ENCODE measurements at regions not wholly inside any gene's neighbourhood (a gene's known extent, or its start where the extent isn't known, plus 50 kb on each side); places are given as distances from the start of the nearest gene placed in this dataset.

GRCh38 chr12:112611908-112612307 is 179.6 kb upstream of the RPH3A start:
- no peak for ATAC-seq
- TF ChIP-seq CSRNP3 (CRISPR knock-in tag; IDR thresholded peaks at IDR 0.05) (no peak), TOX (CRISPR knock-in tag; IDR thresholded peaks at IDR 0.05; ENCODE audit: borderline replicate concordance) (no peak), CREB5 (CRISPR knock-in tag; IDR thresholded peaks at IDR 0.05; ENCODE audit: low read depth) (no peak), ESRRG (CRISPR knock-in tag; IDR thresholded peaks at IDR 0.05) (no peak), CSDC2 (CRISPR knock-in tag; IDR thresholded peaks at IDR 0.05) (no peak), TCF4 (CRISPR knock-in tag; IDR thresholded peaks at IDR 0.05; ENCODE audit: borderline replicate concordance) (no peak)

GRCh38 chr12:112615196-112615595 is 176.4 kb upstream of the RPH3A start:
- no peak for ATAC-seq
- TF ChIP-seq ZC3H10 (CRISPR knock-in tag; IDR thresholded peaks at IDR 0.05) = no peak
- TF ChIP-seq PPARA (CRISPR knock-in tag; IDR thresholded peaks at IDR 0.05; ENCODE audit: borderline replicate concordance) = no peak
- no peak for TF ChIP-seq ZNF70 (CRISPR knock-in tag; IDR thresholded peaks at IDR 0.05)
- no peak for TF ChIP-seq SNAI2 (CRISPR knock-in tag; IDR thresholded peaks at IDR 0.05)
- no peak for TF ChIP-seq OSR1 (CRISPR knock-in tag; IDR thresholded peaks at IDR 0.05)
- no peak for TF ChIP-seq GLIS3 (CRISPR knock-in tag; IDR thresholded peaks at IDR 0.05)
- TF ChIP-seq ZFP3 (CRISPR knock-in tag; IDR thresholded peaks at IDR 0.05) = no peak
- no peak for TF ChIP-seq CSRNP3 (CRISPR knock-in tag; IDR thresholded peaks at IDR 0.05)
- no peak for TF ChIP-seq ZNF565 (CRISPR knock-in tag; conservative IDR thresholded peaks at IDR 0.05; ENCODE audit: low read depth)

GRCh38 chr12:112616469-112617152 is 174.9 kb upstream of the RPH3A start:
- no peak for TF ChIP-seq TCF4 (CRISPR knock-in tag; IDR thresholded peaks at IDR 0.05; ENCODE audit: borderline replicate concordance)
- TF ChIP-seq ZFP30 (CRISPR knock-in tag; IDR thresholded peaks at IDR 0.05) = no peak
- TF ChIP-seq ARNTL (CRISPR knock-in tag; IDR thresholded peaks at IDR 0.05; ENCODE audit: borderline replicate concordance, low read depth) = no peak
- no peak for TF ChIP-seq ZNF70 (CRISPR knock-in tag; IDR thresholded peaks at IDR 0.05)
- TF ChIP-seq PPARA (CRISPR knock-in tag; IDR thresholded peaks at IDR 0.05; ENCODE audit: borderline replicate concordance) = no peak
- no peak for TF ChIP-seq TOX (CRISPR knock-in tag; IDR thresholded peaks at IDR 0.05; ENCODE audit: borderline replicate concordance)
- TF ChIP-seq GLIS3 (CRISPR knock-in tag; IDR thresholded peaks at IDR 0.05) = no peak
- no peak for TF ChIP-seq ZNF565 (CRISPR knock-in tag; conservative IDR thresholded peaks at IDR 0.05; ENCODE audit: low read depth)
- TF ChIP-seq CSDC2 (CRISPR knock-in tag; IDR thresholded peaks at IDR 0.05) = no peak
- no peak for TF ChIP-seq TSHZ2 (CRISPR knock-in tag; IDR thresholded peaks at IDR 0.05)
- no peak for TF ChIP-seq PATZ1 (CRISPR knock-in tag; IDR thresholded peaks at IDR 0.05; ENCODE audit: borderline replicate concordance)
- TF ChIP-seq CREB5 (CRISPR knock-in tag; IDR thresholded peaks at IDR 0.05; ENCODE audit: low read depth) = no peak
- no peak for TF ChIP-seq ESRRG (CRISPR knock-in tag; IDR thresholded peaks at IDR 0.05)
- ATAC-seq = no peak

All from SK-N-SH treated with all-trans-retinoic acid at 6 μM for 48 hours (cell line).